ENCODE measurements at regions not wholly inside any gene's neighbourhood (a gene's known extent, or its start where the extent isn't known, plus 50 kb on each side); places are given as distances from the start of the nearest gene placed in this dataset.

DNA sequence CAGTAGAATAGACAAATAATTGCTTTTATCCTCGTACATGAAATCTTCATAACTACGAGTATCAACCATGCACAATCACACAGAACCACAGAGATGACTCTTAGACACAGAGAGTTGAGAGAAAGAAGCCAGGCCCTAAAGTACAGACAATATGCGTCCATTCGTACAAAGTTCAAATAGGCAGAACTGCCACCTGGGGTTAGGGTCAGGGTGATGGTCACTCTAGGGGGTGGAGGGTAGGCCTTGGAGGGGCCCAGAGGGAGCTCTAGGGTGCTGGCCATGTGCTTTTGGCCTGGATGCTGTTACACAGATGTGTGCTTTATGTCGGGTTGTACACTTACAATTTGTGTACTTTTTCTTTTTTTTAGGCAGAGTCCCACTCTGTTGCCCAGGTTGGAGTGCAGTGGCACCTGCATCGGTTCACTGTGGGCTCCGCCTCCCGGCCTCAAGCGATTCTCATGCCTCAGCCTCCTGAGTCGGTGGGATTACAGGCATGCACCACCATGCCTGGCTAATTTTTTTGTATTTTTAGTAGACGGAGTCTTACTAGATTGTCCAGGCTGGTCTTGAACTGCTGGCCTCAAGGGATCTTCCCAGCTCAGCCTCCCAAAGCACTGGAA, 65.9 kb upstream of the KLF13 start:
- DNase-seq (ENCODE audit: low read depth in 3 of 3, low spot score in 2 of 3), result no peak

DNA sequence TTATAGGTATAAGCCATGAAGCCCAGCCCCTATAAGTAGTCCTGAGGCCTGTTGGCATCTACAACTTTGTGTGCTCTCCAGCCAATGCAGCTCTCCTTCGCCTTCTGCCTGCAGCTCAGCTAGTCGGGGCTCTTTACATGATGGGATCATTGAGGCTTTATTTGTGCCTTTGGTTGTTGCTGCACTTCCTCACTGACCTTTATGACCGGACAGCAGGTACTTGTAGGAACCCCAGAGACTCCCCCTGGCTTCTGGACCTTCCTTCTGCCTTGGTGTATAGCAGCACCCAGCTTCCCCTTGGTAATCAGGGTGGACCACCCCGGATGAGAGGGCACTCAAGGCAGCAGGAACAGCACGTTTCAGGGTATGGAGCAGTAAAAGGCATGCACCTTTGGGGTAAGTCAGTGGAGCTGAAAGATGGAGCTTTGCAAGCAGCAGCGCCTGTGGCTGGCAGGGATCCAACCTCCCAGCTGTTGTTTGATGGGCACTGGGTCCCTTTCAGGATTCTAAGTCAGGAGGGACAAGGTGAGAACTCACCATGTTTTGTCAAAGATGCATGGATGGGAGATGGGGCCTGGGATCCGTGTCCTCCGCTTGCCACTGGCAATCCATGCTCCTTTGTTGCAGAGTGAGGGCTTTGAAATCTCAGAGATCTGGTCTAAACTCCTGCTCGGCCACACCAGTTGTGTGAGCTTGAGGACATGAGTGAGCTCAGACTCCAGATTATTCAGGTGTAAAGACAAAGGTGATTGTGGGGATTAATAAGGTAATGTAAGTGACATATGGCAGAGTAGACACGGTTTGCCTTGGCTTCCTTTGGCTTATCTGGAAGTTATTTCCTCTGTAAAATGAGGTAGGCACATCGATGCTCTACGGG, 65.1 kb upstream of the KLF13 start:
- DNase-seq (ENCODE audit: low read depth in 3 of 3, low spot score in 2 of 3), result no peak

- DNase-seq (ENCODE audit: low read depth in 3 of 3, low spot score in 2 of 3), result no peak
These were observed 64.5 kb upstream of the KLF13 start for GRCh38 chr15:31262143-31262530.

DNA sequence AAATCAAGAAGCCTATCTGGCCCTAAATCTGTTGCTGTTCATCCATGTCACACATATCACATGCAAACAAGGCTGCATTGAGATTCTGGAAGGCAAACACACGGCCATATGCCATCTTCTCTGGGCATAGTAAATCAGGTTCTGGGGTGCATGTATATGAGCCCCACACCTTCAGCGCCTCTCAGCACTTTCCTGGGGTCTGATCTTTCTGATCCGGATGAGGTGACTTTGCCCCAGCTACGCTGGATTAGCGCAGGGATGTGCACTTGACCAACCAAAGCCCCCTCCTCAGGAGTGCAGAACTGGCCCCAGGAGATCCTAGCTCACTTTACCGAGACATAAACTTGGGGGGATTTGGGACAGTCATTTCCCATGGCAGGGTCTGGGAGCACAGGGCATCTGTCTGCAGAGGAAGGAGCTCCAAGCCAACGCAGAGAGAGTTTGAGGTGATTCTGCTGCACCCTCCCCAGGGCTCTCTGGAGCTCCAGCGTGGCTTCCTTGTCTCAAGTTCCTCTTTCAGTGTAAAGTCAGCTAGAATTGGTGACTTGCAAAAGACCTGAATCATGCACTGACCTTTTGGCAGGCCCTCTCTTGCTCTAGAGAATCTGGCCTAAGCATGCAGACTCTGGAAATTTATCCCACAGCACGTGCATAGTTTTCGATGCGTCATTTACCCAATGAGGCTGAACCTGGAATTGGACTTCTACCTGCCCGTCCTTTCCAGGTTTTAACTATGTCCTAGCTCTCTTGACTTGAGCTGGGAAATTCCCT, 63.5 kb upstream of the KLF13 start:
- DNase-seq (ENCODE audit: low read depth in 3 of 3, low spot score in 2 of 3), result no peak

- DNase-seq (ENCODE audit: low read depth in 3 of 3, low spot score in 2 of 3), result no peak
These were observed 62.7 kb upstream of the KLF13 start for GRCh38 chr15:31263751-31264558.

- no peak for DNase-seq (ENCODE audit: low read depth in 3 of 3, low spot score in 2 of 3)
These were observed 62.0 kb upstream of the KLF13 start for GRCh38 chr15:31264559-31265089.

DNA sequence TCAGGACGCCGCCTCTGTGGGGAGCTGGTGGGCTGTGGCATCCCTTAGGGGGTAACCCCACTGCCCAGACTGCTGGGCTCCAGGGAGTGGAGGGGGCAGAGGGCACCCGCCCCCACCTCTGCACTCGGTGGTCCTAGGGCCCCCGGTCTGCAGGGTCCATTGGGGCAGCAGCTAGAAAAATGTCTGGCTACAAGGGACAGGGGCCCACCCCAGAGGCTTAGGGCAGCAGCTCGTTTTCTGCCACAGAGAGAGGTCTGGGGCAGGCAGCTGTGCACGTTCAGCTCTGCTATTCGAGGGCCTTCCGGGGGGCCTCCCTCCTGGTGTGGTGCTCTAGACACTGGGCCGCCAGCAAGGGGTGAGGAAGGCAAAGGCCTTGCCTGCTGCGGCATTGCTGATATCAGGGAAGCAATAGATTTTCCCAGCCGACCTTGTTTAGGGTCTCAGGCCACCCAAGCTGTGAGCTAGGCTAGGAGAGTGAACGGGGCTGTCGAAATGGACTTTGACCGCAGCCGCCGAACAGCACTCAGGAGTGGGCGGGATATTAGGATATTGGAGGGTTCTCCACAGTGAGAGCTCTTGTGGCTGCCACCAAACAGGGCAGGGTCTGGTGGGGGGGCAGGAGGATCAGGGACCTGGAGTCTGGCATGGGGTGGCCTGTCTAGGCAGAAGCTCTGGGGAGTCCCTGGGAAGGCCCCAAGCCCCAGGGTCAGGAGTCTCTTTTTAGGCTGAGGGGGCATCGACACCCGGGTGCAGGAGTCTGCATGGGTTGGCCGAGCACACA, 61.4 kb upstream of the KLF13 start:
- DNase-seq (ENCODE audit: low read depth in 3 of 3, low spot score in 2 of 3), result no peak

GRCh38 chr15:31265871-31266711, 60.5 kb upstream of the KLF13 start:
- DNase-seq (ENCODE audit: low read depth in 3 of 3, low spot score in 2 of 3), result no peak

GRCh38 chr15:31266712-31267111, 59.9 kb upstream of the KLF13 start:
- DNase-seq (ENCODE audit: low read depth in 3 of 3, low spot score in 2 of 3), result no peak

DNA sequence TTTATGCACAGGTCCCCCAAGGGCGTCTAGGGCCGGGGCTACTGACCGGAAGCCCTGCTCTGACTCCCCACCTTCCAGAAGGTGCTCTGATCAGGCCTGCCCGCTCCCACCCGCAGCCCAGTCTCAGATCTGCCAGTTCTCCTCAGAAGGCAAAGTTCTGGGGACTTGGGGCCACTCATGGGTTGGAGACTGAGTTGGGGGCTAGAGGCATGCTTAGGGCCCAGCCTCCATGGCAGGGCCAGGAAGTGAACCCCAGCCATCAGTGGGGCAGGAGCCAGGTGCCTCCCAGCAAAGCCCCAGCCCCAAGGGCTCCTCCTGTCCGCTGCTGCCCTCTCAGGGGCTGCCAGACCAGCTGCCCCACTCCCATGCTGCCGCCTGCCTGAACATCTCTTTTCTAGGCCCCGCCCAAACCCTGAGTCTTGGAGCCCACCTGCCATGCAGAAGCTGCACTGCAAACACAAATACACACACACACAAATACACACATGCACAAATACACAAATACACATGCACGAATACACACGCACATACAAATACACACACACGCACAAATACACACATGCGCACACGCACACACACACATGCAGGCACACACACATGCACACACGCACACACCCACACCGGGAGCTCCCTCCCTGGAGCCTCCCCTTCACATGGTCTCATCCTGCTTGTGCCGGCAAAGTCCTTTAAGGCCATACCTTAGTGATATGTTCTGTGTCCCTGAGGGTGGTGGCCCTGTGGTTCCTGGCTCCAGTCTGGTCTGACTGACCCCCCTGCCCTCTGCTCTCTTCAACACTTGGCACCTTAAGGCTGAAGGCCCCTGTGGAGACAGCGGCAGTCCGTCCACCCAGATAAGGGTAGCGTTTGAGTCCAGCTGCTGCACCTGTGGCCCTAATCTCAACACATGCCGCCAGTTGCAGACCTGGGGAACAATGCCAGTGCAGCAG, 59.2 kb upstream of the KLF13 start:
- no peak for DNase-seq (ENCODE audit: low read depth in 3 of 3, low spot score in 2 of 3)

DNA sequence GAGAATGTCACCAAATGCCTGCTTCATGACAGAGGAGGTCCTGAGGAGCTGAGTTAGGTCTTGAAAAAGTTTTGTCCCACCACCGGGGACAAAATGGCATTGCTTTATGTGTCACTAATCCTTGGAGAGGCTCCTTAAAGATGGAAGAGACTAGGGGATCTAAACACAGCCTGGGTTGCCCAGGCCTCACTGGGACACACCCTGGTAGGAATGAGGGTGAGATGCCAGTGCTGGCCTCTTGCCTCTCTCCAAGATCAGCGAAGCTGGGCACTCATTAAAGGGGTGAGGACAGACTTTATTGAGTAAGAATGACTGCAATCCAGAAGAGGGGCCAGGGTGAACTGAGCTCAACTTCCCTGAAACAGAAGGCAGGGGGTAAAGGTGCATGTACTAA, 58.5 kb upstream of the KLF13 start:
- no peak for DNase-seq (ENCODE audit: low read depth in 3 of 3, low spot score in 2 of 3)

DNA sequence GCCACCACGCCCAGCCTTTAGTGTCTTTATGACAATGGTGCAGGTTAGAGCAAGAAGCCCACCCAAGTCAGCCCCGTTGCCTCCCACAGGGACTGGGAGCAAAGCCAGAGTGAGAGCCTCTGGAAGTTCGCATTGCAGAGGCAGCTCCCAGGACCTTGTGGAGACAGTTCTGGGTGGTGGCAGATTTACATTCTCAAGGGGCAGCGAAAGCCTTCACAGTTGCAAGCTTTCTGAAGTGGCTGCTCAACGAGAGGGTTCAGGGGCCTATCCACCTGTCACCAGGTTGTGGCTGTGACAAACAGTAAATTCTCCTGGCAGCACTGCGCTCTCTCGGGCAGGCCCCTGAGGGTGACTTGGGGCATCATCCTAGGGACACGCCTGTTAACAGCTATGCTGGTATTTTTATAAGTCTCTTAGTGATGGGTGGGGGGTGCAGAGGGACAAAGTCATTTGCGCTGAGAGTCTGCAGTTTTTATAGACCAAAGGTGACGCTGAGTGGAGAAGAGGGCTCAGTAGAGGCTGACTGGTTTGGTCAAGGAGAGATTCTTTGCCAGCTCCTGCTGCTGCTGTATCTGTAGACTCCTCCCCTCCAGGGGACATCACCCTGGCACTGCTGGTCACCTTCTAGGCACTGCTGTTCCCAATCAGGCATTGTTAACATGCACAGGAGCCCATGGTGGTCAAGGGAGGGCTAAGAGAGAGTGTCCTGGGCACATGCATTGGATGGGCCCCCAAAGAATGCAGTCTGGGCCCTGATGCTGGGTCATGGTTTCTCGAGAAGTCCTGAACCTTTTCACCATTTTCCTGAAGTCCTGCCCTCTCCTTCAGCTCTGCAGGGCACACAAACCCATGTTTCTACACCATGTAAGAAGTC, 57.5 kb upstream of the KLF13 start:
- no peak for DNase-seq (ENCODE audit: low read depth in 3 of 3, low spot score in 2 of 3)

GRCh38 chr15:31269816-31270575, 56.6 kb upstream of the KLF13 start:
- no peak for DNase-seq (ENCODE audit: low read depth in 3 of 3, low spot score in 2 of 3)

- no peak for DNase-seq (ENCODE audit: low read depth in 3 of 3, low spot score in 2 of 3)
These were observed 55.9 kb upstream of the KLF13 start for GRCh38 chr15:31270767-31271166.

DNA sequence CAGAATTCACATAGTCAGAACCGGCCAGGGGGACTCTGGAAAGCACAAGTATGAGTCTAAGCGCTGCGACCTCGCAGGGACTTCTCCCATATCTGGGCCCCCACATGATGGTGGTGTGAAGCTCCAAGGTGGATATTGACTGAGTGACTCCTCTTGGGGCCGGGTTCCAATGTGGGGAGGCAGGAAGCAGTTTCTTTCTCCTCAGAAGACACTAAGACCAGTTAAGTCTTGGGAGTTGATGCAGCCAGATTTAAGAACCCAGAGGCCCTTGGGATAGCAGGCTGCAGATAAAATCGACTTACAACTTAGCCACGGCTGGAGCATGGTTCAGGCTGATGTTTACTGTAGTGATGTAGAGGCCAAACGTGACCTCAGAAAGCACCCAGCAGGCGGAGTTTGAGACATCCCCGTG, 55.4 kb upstream of the KLF13 start:
- no peak for DNase-seq (ENCODE audit: low read depth in 3 of 3, low spot score in 2 of 3)
